DMS153 (cell line): ENCODE measurements at regions not wholly inside any gene's neighbourhood (a gene's known extent, or its start where the extent isn't known, plus 50 kb on each side); places are given as distances from the start of the nearest gene placed in this dataset.
"Not testable (repeated sequence)": the region's sequence is repeated elsewhere in the genome, so short reads cannot be mapped to it uniquely, and the experiment has no call there.

ENCODE experiments used
- DNase-seq: peaks from one replicate; lab custom pipeline; 2025; lab: John Stamatoyannopoulos, UW

GRCh38 chr6:145547594-145548335, 187.6 kb downstream of the EPM2A start:
- DNase-seq = no peak

GRCh38 chr6:145548933-145549648, 186.2 kb downstream of the EPM2A start:
- DNase-seq = no peak

- DNase-seq = no peak
These were observed 184.2 kb downstream of the EPM2A start for GRCh38 chr6:145551164-145551563.

- no peak for DNase-seq
These were observed 180.2 kb downstream of the EPM2A start for GRCh38 chr6:145555084-145555483.

GRCh38 chr6:145557474-145557873, 177.8 kb downstream of the EPM2A start:
- DNase-seq = no peak

- DNase-seq = no peak
These were observed 175.5 kb downstream of the EPM2A start for GRCh38 chr6:145559836-145560235.

- peak; percentile 28 for DNase-seq
These were observed 173.9 kb downstream of the EPM2A start for GRCh38 chr6:145561095-145562072.

- peak; percentile 83 for DNase-seq
These were observed 172.3 kb downstream of the EPM2A start for GRCh38 chr6:145562771-145563615.

GRCh38 chr6:145564553-145564952, 170.8 kb downstream of the EPM2A start:
- DNase-seq = no peak

- no peak for DNase-seq
These were observed 167.6 kb downstream of the EPM2A start for GRCh38 chr6:145567684-145568252.

GRCh38 chr6:145569140-145569539, 166.2 kb downstream of the EPM2A start:
- DNase-seq = peak; percentile 50

GRCh38 chr6:145570336-145570735, 165.0 kb downstream of the EPM2A start:
- peak; percentile 44 for DNase-seq

GRCh38 chr6:145574269-145574668, 161.1 kb downstream of the EPM2A start:
- DNase-seq = not testable (repeated sequence)
